A549 (cell line): ENCODE measurements at regions not wholly inside any gene's neighbourhood (a gene's known extent, or its start where the extent isn't known, plus 50 kb on each side); places are given as distances from the start of the nearest gene placed in this dataset.
A peak's percentile ranks its signal among the peaks of the same experiment; 100 is the strongest.

Source experiments
- ATAC-seq, 2 experiments: fragments of 200-7000 bp in 1 of 2; fragments of >200 bp in 1 of 2; cut with Nextera tagmentation in 1 of 2; cut with Tn5 transposase in 1 of 2; 3 replicates each; pipeline versions ENCODE4 v1.8.0 to v1.9.1; 2018 to 2020; ENCODE audit warnings: mild to moderate bottlenecking in 1 of 2, moderate library complexity in 1 of 2
- CTCF ChIA-PET: fragments of 300-600 bp; sonication (Branson Sonifier 250); formaldehyde crosslinking; extraction: SDS; loops from one replicate; lab custom pipeline; 2021; ENCODE audit warnings: antibody characterized with exemption, inconsistent platforms; lab: Yijun Ruan, JAX
- POLR2A ChIA-PET: fragments of 350-600 bp; formaldehyde crosslinking; extraction: SDS; loops from one replicate; lab custom pipeline; 2021; ENCODE audit warnings: antibody characterized with exemption, inconsistent platforms; lab: Yijun Ruan, JAX
- DNase-seq, 2 experiments: peaks; one replicate each; pipeline versions ENCODE4 v3.0.0 to v3.0.0-alpha.2; 2011 to 2016; ENCODE audit warnings: low read depth in 1 of 2, low spot score in 1 of 2
- FAIRE-seq: peaks from 2 replicates; lab custom pipeline; 2011; peaks lifted over from hg19 to GRCh38; lab: Jason Lieb, UNC
- H3K27ac ChIP-seq, 2 experiments: fragments of >200 bp; sonication (Bioruptor Twin); formaldehyde crosslinking; 3 replicates each; pipeline ENCODE4 v1.5.1; 2016 to 2017
- H3K4me1 ChIP-seq: fragments of >200 bp; sonication (Bioruptor Twin); formaldehyde crosslinking; 3 replicates; pipeline ENCODE4 v1.6.1; 2016
- H3K4me2 ChIP-seq: fragments of >200 bp; sonication (Bioruptor Twin); formaldehyde crosslinking; 3 replicates; pipeline ENCODE4 v1.6.1; 2016
- H3K4me3 ChIP-seq: fragments of >200 bp; sonication (Bioruptor Twin); formaldehyde crosslinking; 3 replicates; pipeline ENCODE4 v1.5.1; 2016
- H3K9me3 ChIP-seq: fragments of >200 bp; sonication (Bioruptor Twin); formaldehyde crosslinking; 3 replicates; pipeline ENCODE4 v1.6.1; 2016
- BCL3 ChIP-seq: fragments of >200 bp; sonication (Bioruptor Twin); formaldehyde crosslinking; IDR thresholded peaks from 3 replicates; pipeline ENCODE4 v1.6.1; 2016
- BHLHE40 ChIP-seq: IDR thresholded peaks from 2 replicates; pipeline ENCODE4 v1.6.1; 2012; ENCODE audit warnings: low read depth, low read length, inconsistent platforms
- CTCF ChIP-seq: fragments of >200 bp; sonication (Bioruptor Twin); formaldehyde crosslinking; IDR thresholded peaks from 3 replicates; pipeline ENCODE4 v1.5.1; 2016
- E2F6 ChIP-seq: IDR thresholded peaks from 2 replicates; pipeline ENCODE4 v1.6.1; 2012; ENCODE audit warnings: low read depth, borderline replicate concordance
- EHF ChIP-seq: fragments of 250-450 bp; sonication (Bioruptor Pico); IDR thresholded peaks from 2 replicates; pipeline ENCODE4 v1.5.0; 2020; ENCODE audit warnings: mild to moderate bottlenecking
- ELK1 ChIP-seq: fragments of 150-350 bp; IDR thresholded peaks from 2 replicates; pipeline ENCODE4 v1.6.1; 2014; ENCODE audit warnings: low read depth, mild to moderate bottlenecking, low read length
- FOSB ChIP-seq: fragments of 250-450 bp; sonication (Bioruptor Pico); IDR thresholded peaks from 2 replicates; pipeline ENCODE4 v1.5.0; 2020; ENCODE audit warnings: mild to moderate bottlenecking, moderate library complexity
- GATA3 ChIP-seq: IDR thresholded peaks from 2 replicates; pipeline ENCODE4 v1.6.1; 2012; ENCODE audit warnings: borderline replicate concordance
- HES2 ChIP-seq: fragments of >200 bp; sonication (Bioruptor Twin); formaldehyde crosslinking; IDR thresholded peaks from 2 replicates; pipeline ENCODE4 v1.6.1; 2016
- HEYL ChIP-seq: fragments of 250-450 bp; sonication (Bioruptor Pico); IDR thresholded peaks from 2 replicates; pipeline ENCODE4 v1.8.0; 2021; ENCODE audit warnings: mild to moderate bottlenecking, moderate library complexity
- HOXB5 ChIP-seq: fragments of 250-450 bp; sonication (Bioruptor Pico); IDR thresholded peaks from 2 replicates; pipeline ENCODE4 v1.5.0; 2020; ENCODE audit warnings: mild to moderate bottlenecking, moderate library complexity
- JUN ChIP-seq, 2 experiments: fragments of >200 bp; sonication (Bioruptor Twin); formaldehyde crosslinking; IDR thresholded peaks; 2 replicates in 1 of 2; 3 replicates in 1 of 2; pipeline ENCODE4 v1.6.1; 2016 to 2017
- MAFK ChIP-seq: fragments of 450-650 bp; IDR thresholded peaks from 2 replicates; pipeline ENCODE4 v1.6.1; 2014; ENCODE audit not compliant: partially characterized antibody
- MAZ ChIP-seq: fragments of 150-350 bp; IDR thresholded peaks from 2 replicates; pipeline ENCODE4 v1.6.1; 2014; ENCODE audit warnings: antibody characterized with exemption, low read depth, low read length, borderline replicate concordance
- NFE2L2 ChIP-seq: fragments of 150-350 bp; conservative IDR thresholded peaks from 2 replicates; pipeline ENCODE4 v1.6.1; 2014; ENCODE audit warnings: low read length
- NPAS2 ChIP-seq: fragments of 250-450 bp; sonication (Bioruptor Pico); IDR thresholded peaks from 2 replicates; pipeline ENCODE4 v1.8.0; 2022; ENCODE audit warnings: mild to moderate bottlenecking, moderate library complexity, borderline replicate concordance
- PBX3 ChIP-seq: IDR thresholded peaks from 2 replicates; pipeline ENCODE4 v1.6.1; 2012
- RAD21 ChIP-seq, 2 experiments: fragments of >200 bp in 1 of 2; sonication (Bioruptor Twin) in 1 of 2; formaldehyde crosslinking in 1 of 2; IDR thresholded peaks in 1 of 2; conservative IDR thresholded peaks in 1 of 2; 2 replicates in 1 of 2; 3 replicates in 1 of 2; pipeline ENCODE4 v1.6.1; 2012 to 2018; ENCODE audit warnings: inconsistent platforms in 1 of 2
- SMC3 ChIP-seq: fragments of >200 bp; sonication (Bioruptor Twin); formaldehyde crosslinking; IDR thresholded peaks from 3 replicates; pipeline ENCODE4 v1.6.1; 2018; ENCODE audit warnings: inconsistent platforms
- ZFP36 ChIP-seq: fragments of 450-650 bp; IDR thresholded peaks from 2 replicates; pipeline ENCODE4 v1.6.1; 2014; ENCODE audit warnings: borderline replicate concordance; ENCODE audit not compliant: partially characterized antibody
- WGBS: methylation state at CpG from one replicate; pipeline ENCODE4 v1.1.6; 2017; ENCODE audit errors: missing lambda C conversion rate; 5-methylcytosine and 5-hydroxymethylcytosine counted together

GRCh38 chr2:16773080-16773713 is 107.6 kb upstream of the CYRIA start:
- no peak overlapping the region for H3K4me2 ChIP-seq
- no peak overlapping the region for H3K27ac ChIP-seq
- ChIA-PET POLR2A (no interaction called here), CTCF (interaction anchor here (0.5 to 3.9 kb wide), 17 partner anchors 9 to 1294 kb away, joined by 3 to 31 read pairs (median 3); no protein-coding TSS in a partner anchor)
- H3K4me1 ChIP-seq, result no peaks in the 10 kb centered on the region
- 14% methylated on average over 8 of the region's 8 CpGs for WGBS
- DNase-seq (peak; percentile 31 to 63), FAIRE-seq (no peak), ATAC-seq (peak; percentile 76 to 91; a peak in 5 of 6 replicates)
- TF ChIP-seq PBX3 (no peak), HEYL (CRISPR knock-in tag) (no peak), NFE2L2 (no peak), CTCF (peak; percentile 82), GATA3 (no peak), BHLHE40 (no peak), EHF (CRISPR knock-in tag) (no peak), SMC3 (peak; percentile 61), HOXB5 (no peak), E2F6 (no peak), RAD21 (conservative IDR thresholded peaks at IDR 0.05 in 1 of 2, IDR thresholded peaks at IDR 0.05 in 1 of 2) (peak; percentile 83 to 90), MAZ (no peak), NPAS2 (no peak)
- no peaks in the 10 kb centered on the region for H3K9me3 ChIP-seq
- H3K4me3 ChIP-seq, result no peak overlapping the region

- ChIA-PET POLR2A (no interaction called here), CTCF (interaction anchor here (1.4 to 2.2 kb wide), 4 partner anchors 8 to 154 kb away, joined by 3 to 9 read pairs (median 5); no protein-coding TSS in a partner anchor)
- H3K27ac ChIP-seq, result no peak overlapping the region
- FAIRE-seq (no peak), ATAC-seq (no peak)
- no peak overlapping the region for H3K4me2 ChIP-seq
- H3K4me1 ChIP-seq, result no peaks in the 10 kb centered on the region
- H3K9me3 ChIP-seq, result no peaks in the 10 kb centered on the region
- TF ChIP-seq FOSB (CRISPR knock-in tag) (no peak), MAFK (peak; percentile 22)
- TF ChIP-seq, all 56 proteins: peak for 1
- 19% methylated on average over 3 of the region's 3 CpGs for WGBS
- no peak for DNase-seq
- no peak overlapping the region for H3K4me3 ChIP-seq
Measured at GRCh38 chr2:16767789-16768476, 102.3 kb upstream of the CYRIA start.

GRCh38 chr2:16765356-16765755 is 99.7 kb upstream of the CYRIA start:
- TF ChIP-seq JUN (IDR thresholded peaks at IDR 0.05), result no peak
- TF ChIP-seq BCL3, result no peak
- no peak for TF ChIP-seq ELK1
- no peak for TF ChIP-seq HEYL (CRISPR knock-in tag)
- no peak for TF ChIP-seq E2F6
- no peak for TF ChIP-seq ZFP36
- TF ChIP-seq GATA3, result no peak
- no peak for TF ChIP-seq HES2
- 32% methylated on average over 7 of the region's 7 CpGs for WGBS
- ATAC-seq, result no peak
- Histone ChIP-seq H3K4me2 (no peak overlapping the region), H3K4me1 (no peaks in the 10 kb centered on the region), H3K4me3 (no peak overlapping the region), H3K27ac (no peak overlapping the region), H3K9me3 (no peaks in the 10 kb centered on the region)
- POLR2A ChIA-PET, result no interaction called here
- CTCF ChIA-PET, result no interaction called here
- no peak for FAIRE-seq
- DNase-seq, result no peak
